OCI-LY3 (cell line): ENCODE measurements at regions not wholly inside any gene's neighbourhood (a gene's known extent, or its start where the extent isn't known, plus 50 kb on each side); places are given as distances from the start of the nearest gene placed in this dataset.

Source experiments
- H2AFZ ChIP-seq: fragments of 200-600, 300-600 bp; shearing (Covaris generic); 2 replicates; pipeline ENCODE4 v1.6.0; 2014; ENCODE audit warnings: antibody characterized with exemption, low read depth, low read length
- H3K27ac ChIP-seq: fragments of 200-600, 300-600 bp; sonication (generic); 2 replicates; pipeline ENCODE4 v1.5.1; 2014; ENCODE audit warnings: mild to moderate bottlenecking, low read length, moderate library complexity, mixed read lengths
- H3K27me3 ChIP-seq: fragments of 200-600, 300-600 bp; sonication (generic); 2 replicates; pipeline ENCODE4 v1.6.1; 2014; ENCODE audit warnings: low read depth, low read length, mixed read lengths
- H3K36me3 ChIP-seq: fragments of 200-600, 300-600 bp; sonication (generic); replicated peaks from 2 replicates; pipeline ENCODE3; 2014; ENCODE audit warnings: low read depth, low read length, mixed read lengths
- H3K4me1 ChIP-seq: fragments of 300-600, 200-600 bp; sonication (generic); 2 replicates; pipeline ENCODE4 v1.6.1; 2014; ENCODE audit warnings: low read length, mixed read lengths
- H3K4me2 ChIP-seq: fragments of 200-600, 300-600 bp; sonication (generic); 2 replicates; pipeline ENCODE4 v1.6.1; 2014; ENCODE audit warnings: low read length, mixed read lengths
- H3K4me3 ChIP-seq: fragments of 300-600, 200-600 bp; sonication (generic); 2 replicates; pipeline ENCODE4 v1.5.1; 2014; ENCODE audit warnings: antibody characterized with exemption, mild to moderate bottlenecking, low read length, moderate library complexity
- H3K79me2 ChIP-seq: fragments of 300-600, 200-600 bp; shearing (Covaris generic); 2 replicates; pipeline ENCODE4 v1.6.1; 2014; ENCODE audit warnings: mild to moderate bottlenecking, low read length, mixed read lengths
- H3K9ac ChIP-seq: fragments of 300-600, 200-600 bp; shearing (Covaris generic); 2 replicates; pipeline ENCODE4 v1.6.0; 2014; ENCODE audit warnings: mild to moderate bottlenecking, low read length, moderate library complexity
- H3K9me3 ChIP-seq: fragments of 200-600, 300-600 bp; shearing (Covaris generic); 2 replicates; pipeline ENCODE4 v1.6.1; 2014; ENCODE audit warnings: low read length, mixed read lengths; ENCODE audit not compliant: insufficient read depth
- H4K20me1 ChIP-seq: fragments of 200-600, 300-600 bp; sonication (generic); 2 replicates; pipeline ENCODE4 v1.6.1; 2016; ENCODE audit warnings: low read length, mixed read lengths; ENCODE audit not compliant: insufficient read depth
- EZH2phosphoT487 ChIP-seq: fragments of 200-600 bp; shearing (Covaris generic); IDR thresholded peaks from 2 replicates; pipeline ENCODE4 v1.6.1; 2018; ENCODE audit warnings: antibody characterized with exemption, mixed run types, low read depth
- TF ChIP-seq, protein P1 (sequence below): fragments of 200-600, 300-600 bp; sonication (generic); IDR thresholded peaks from 2 replicates; pipeline ENCODE4 v1.5.1; 2014; ENCODE audit warnings: antibody characterized with exemption, low read length, low read depth

DNA sequence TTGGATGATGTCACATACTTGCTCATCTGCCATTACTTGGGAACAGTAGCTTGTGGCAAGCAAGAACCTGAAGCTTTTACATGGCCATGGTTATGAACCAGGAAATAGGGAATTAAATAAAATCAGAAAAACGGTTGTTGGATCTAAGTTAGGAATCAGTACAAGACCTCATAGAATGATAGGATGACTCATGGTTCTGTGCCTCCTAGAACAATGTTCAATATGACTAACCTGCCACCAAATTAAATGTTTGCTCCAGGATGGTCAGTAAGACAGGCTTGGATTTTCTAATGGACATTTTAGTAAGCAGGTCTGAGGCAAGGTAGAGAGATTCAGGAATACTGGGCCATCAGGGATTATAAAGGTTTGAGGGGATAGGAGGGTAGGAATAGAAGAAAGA, 218.9 kb downstream of the PLOD2 start:
- Histone ChIP-seq H3K4me3 (no peak overlapping the region), H3K79me2 (no peaks in the 10 kb centered on the region), H3K4me1 (0 out of 2 replicates have a peak, but pooled peaks cover 5% of the 10 kb centered on the region), H3K4me2 (no peak overlapping the region), H4K20me1 (no peaks in the 10 kb centered on the region), H3K9ac (no peak overlapping the region), H3K27me3 (no peaks in the 10 kb centered on the region), H3K9me3 (no peaks in the 10 kb centered on the region), H2AFZ (no peak overlapping the region), H3K27ac (no peak overlapping the region), H3K36me3 (no peaks in the 10 kb centered on the region)
- TF ChIP-seq, protein P1, sequence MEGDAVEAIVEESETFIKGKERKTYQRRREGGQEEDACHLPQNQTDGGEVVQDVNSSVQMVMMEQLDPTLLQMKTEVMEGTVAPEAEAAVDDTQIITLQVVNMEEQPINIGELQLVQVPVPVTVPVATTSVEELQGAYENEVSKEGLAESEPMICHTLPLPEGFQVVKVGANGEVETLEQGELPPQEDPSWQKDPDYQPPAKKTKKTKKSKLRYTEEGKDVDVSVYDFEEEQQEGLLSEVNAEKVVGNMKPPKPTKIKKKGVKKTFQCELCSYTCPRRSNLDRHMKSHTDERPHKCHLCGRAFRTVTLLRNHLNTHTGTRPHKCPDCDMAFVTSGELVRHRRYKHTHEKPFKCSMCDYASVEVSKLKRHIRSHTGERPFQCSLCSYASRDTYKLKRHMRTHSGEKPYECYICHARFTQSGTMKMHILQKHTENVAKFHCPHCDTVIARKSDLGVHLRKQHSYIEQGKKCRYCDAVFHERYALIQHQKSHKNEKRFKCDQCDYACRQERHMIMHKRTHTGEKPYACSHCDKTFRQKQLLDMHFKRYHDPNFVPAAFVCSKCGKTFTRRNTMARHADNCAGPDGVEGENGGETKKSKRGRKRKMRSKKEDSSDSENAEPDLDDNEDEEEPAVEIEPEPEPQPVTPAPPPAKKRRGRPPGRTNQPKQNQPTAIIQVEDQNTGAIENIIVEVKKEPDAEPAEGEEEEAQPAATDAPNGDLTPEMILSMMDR: no peak
- no peak for TF ChIP-seq EZH2phosphoT487

DNA sequence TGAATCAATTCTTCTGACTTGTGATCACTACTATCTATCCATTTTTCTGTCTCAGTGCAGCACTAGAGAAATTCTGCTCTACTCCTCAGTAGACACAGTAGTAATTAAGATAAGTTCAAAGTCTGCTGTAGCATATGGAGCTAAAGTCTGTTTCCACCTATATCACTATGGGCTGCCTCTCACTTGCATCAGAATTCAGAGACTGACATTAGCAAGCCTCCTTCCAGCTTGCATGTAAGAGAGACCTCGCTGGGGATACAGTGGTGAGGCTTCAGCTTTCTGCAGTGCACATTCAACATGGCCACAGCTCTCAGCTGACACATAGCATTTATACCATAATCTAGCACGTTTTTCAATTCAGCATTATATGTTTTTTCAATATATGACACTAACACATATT, 217.0 kb downstream of the PLOD2 start:
- Histone ChIP-seq H4K20me1 (no peaks in the 10 kb centered on the region), H2AFZ (no peak overlapping the region), H3K9ac (no peak overlapping the region), H3K4me1 (0 out of 2 replicates have a peak, but pooled peaks cover 5% of the 10 kb centered on the region), H3K27me3 (no peaks in the 10 kb centered on the region), H3K36me3 (no peaks in the 10 kb centered on the region), H3K4me3 (no peak overlapping the region), H3K27ac (no peak overlapping the region), H3K9me3 (no peaks in the 10 kb centered on the region), H3K79me2 (no peaks in the 10 kb centered on the region), H3K4me2 (no peak overlapping the region)
- TF ChIP-seq, protein P1: no peak
- TF ChIP-seq EZH2phosphoT487: no peak

DNA sequence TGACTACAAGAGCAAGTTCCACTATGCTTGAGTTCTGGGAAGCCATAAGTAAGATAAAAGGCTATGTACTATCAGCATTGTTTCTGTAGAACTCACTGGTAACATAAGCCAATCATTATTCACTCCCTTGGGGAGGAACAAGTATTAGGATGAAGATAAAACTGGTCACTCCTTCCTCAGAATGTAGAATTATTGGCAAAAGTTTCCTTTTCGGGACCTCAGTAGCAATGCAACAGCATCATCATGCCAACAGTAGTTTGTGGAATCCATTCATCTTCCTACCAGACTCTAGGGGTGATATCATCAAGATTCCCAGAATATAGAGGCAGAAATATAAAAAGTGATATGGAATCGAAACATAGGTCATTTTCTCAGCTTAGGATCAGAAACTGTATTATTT, 209.5 kb downstream of the PLOD2 start:
- no peaks in the 10 kb centered on the region for H4K20me1 ChIP-seq
- H3K9me3 ChIP-seq: no peaks in the 10 kb centered on the region
- no peaks in the 10 kb centered on the region for H3K79me2 ChIP-seq
- TF ChIP-seq, protein P1: no peak
- no peak for TF ChIP-seq EZH2phosphoT487
- no peak overlapping the region for H3K27ac ChIP-seq
- H3K4me2 ChIP-seq: no peak overlapping the region
- H3K36me3 ChIP-seq: no peaks in the 10 kb centered on the region
- no peaks in the 10 kb centered on the region for H3K27me3 ChIP-seq
- H3K4me1 ChIP-seq: no peaks in the 10 kb centered on the region
- H3K9ac ChIP-seq: no peak overlapping the region
- no peak overlapping the region for H3K4me3 ChIP-seq
- no peak overlapping the region for H2AFZ ChIP-seq

DNA sequence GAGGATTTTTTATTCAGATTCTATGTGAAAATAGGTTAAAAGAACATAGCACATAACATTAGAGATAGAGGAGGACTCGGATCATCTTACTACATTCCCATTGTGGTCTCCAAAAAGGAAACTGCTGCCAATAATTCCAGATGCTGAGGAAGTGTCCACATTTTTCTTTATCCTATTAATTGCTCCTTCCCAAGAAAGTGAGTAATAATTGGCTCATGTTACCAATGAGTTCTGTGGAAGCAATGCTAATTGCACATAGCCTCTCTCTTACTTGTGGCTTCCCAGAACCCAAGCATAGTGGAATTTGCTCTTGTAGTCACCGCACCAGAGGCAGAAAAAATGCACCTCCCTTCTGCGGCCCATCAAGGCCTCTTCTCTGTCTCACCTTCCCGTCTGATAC, 208.4 kb downstream of the PLOD2 start:
- Histone ChIP-seq H3K79me2 (no peaks in the 10 kb centered on the region), H2AFZ (no peak overlapping the region), H3K4me2 (no peak overlapping the region), H4K20me1 (no peaks in the 10 kb centered on the region), H3K36me3 (no peaks in the 10 kb centered on the region), H3K27ac (no peak overlapping the region), H3K27me3 (no peaks in the 10 kb centered on the region), H3K9ac (no peak overlapping the region), H3K9me3 (no peaks in the 10 kb centered on the region), H3K4me1 (no peaks in the 10 kb centered on the region), H3K4me3 (no peak overlapping the region)
- TF ChIP-seq EZH2phosphoT487: no peak
- TF ChIP-seq, protein P1: no peak
